ENCODE measurements at regions not wholly inside any gene's neighbourhood (a gene's known extent, or its start where the extent isn't known, plus 50 kb on each side); places are given as distances from the start of the nearest gene placed in this dataset.

- intact Hi-C loops (cut with micrococcal nuclease) = no loop called here
- H3K27me3 ChIP-seq (ENCODE audit: insufficient read depth, low read length) = no peaks in the 10 kb centered on the region
- no peaks in the 10 kb centered on the region for H3K4me1 ChIP-seq (ENCODE audit: control insufficient read depth in 1 of 2, insufficient read depth in 2 of 2, low read length in 2 of 2)
- BruUV-seq (replicated peaks) = no TSS peak
- TF ChIP-seq SP1 (IDR thresholded peaks at IDR 0.05; ENCODE audit: low read depth) = no peak
- TF ChIP-seq CBX3 (IDR thresholded peaks at IDR 0.05; ENCODE audit: low read depth) = no peak
- TF ChIP-seq EZH2phosphoT487 (IDR thresholded peaks at IDR 0.05; ENCODE audit: borderline replicate concordance) = no peak
- TF ChIP-seq ATF3 (IDR thresholded peaks at IDR 0.05) = no peak
- no peak for TF ChIP-seq RAD21 (IDR thresholded peaks at IDR 0.05; ENCODE audit: low read depth)
- no peak for TF ChIP-seq YY1 (IDR thresholded peaks at IDR 0.05; ENCODE audit: extremely low read depth, insufficient replicate concordance, low read depth, low read length)
- no peak for TF ChIP-seq CEBPB (IDR thresholded peaks at IDR 0.05; ENCODE audit: low read depth)
- TF ChIP-seq TCF7L2 (IDR thresholded peaks at IDR 0.05; ENCODE audit: borderline replicate concordance, extremely low read depth, insufficient read depth, insufficient read length) = no peak
- H2AFZ ChIP-seq (ENCODE audit: low read depth, low read length, poor library complexity, severe bottlenecking) = no peak overlapping the region
- no peaks in the 10 kb centered on the region for H3K9me3 ChIP-seq (ENCODE audit: control insufficient read depth in 1 of 2, insufficient read depth in 1 of 2, low read depth in 1 of 2, low read length in 2 of 2)
- no peaks in the 10 kb centered on the region for H3K9me2 ChIP-seq (ENCODE audit: insufficient read depth)
- DNase-seq (ENCODE audit: low read depth, low spot score) (no peak), ATAC-seq (no peak)
- RAD21 ChIA-PET (ENCODE audit: low non-redundant PET in 1 of 2, low total read pairs in 2 of 2, uncharacterized antibody in 2 of 2, unreplicated experiment in 2 of 2) = no interaction called here
- no peak overlapping the region for H3K4me2 ChIP-seq (ENCODE audit: low read length)
- no peaks in the 10 kb centered on the region; the same call in 1 of the 2 replicates for H4K20me1 ChIP-seq (ENCODE audit: insufficient read depth)
- H3K4me3 ChIP-seq (replicated peaks in 1 of 2; ENCODE audit: low read depth in 1 of 2, low read length in 2 of 2) = no peak overlapping the region
- no peak overlapping the region for H3K9ac ChIP-seq (ENCODE audit: low read length)
- no peaks in the 10 kb centered on the region for H3K36me3 ChIP-seq (ENCODE audit: control insufficient read depth in 1 of 2, insufficient read depth in 2 of 2, low read length in 2 of 2)
- H3K27ac ChIP-seq (ENCODE audit: low read depth, low read length) = no peak overlapping the region
- POLR2A ChIA-PET = no interaction called here
- CTCF ChIA-PET = no interaction called here
- no peaks in the 10 kb centered on the region for H3K79me2 ChIP-seq (ENCODE audit: insufficient read depth, low read length)
These were observed 298.0 kb downstream of the NNT start for GRCh38 chr5:43900974-43901373.

GRCh38 chr5:43895876-43896275, 292.9 kb downstream of the NNT start:
- intact Hi-C loops (cut with micrococcal nuclease) = no loop called here
- Histone ChIP-seq H4K20me1 (ENCODE audit: insufficient read depth) (no peaks in the 10 kb centered on the region), H3K36me3 (ENCODE audit: control insufficient read depth in 1 of 2, insufficient read depth in 2 of 2, low read length in 2 of 2) (no peaks in the 10 kb centered on the region), H3K9me3 (ENCODE audit: control insufficient read depth in 1 of 2, insufficient read depth in 1 of 2, low read depth in 1 of 2, low read length in 2 of 2) (no peaks in the 10 kb centered on the region), H3K27ac (ENCODE audit: low read depth, low read length) (no peak overlapping the region), H3K9me2 (ENCODE audit: insufficient read depth) (no peaks in the 10 kb centered on the region), H3K27me3 (ENCODE audit: insufficient read depth, low read length) (no peaks in the 10 kb centered on the region), H3K4me1 (ENCODE audit: control insufficient read depth in 1 of 2, insufficient read depth in 2 of 2, low read length in 2 of 2) (no peaks in the 10 kb centered on the region), H3K4me3 (replicated peaks in 1 of 2; ENCODE audit: low read depth in 1 of 2, low read length in 2 of 2) (no peak overlapping the region), H3K9ac (ENCODE audit: low read length) (no peak overlapping the region), H2AFZ (ENCODE audit: low read depth, low read length, poor library complexity, severe bottlenecking) (no peak overlapping the region), H3K79me2 (ENCODE audit: insufficient read depth, low read length) (no peaks in the 10 kb centered on the region), H3K4me2 (ENCODE audit: low read length) (no peak overlapping the region)
- no peak for ATAC-seq
- RAD21 ChIA-PET (ENCODE audit: low non-redundant PET in 1 of 2, low total read pairs in 2 of 2, uncharacterized antibody in 2 of 2, unreplicated experiment in 2 of 2) = no interaction called here
- POLR2A ChIA-PET = no interaction called here
- CTCF ChIA-PET = no interaction called here
- BruUV-seq (replicated peaks) = no TSS peak
- no peak for TF ChIP-seq TCF7L2 (IDR thresholded peaks at IDR 0.05; ENCODE audit: borderline replicate concordance, extremely low read depth, insufficient read depth, insufficient read length)
- no peak for TF ChIP-seq ZNF274 (IDR thresholded peaks at IDR 0.05; ENCODE audit: low read depth, low read length)
- no peak for TF ChIP-seq POLR2AphosphoS5 (IDR thresholded peaks at IDR 0.05; ENCODE audit: low read depth, low read length)
- TF ChIP-seq SRF (IDR thresholded peaks at IDR 0.05; ENCODE audit: low read depth) = no peak
- no peak for TF ChIP-seq ZFX (IDR thresholded peaks at IDR 0.05)
- TF ChIP-seq EZH2 (IDR thresholded peaks at IDR 0.05) = no peak
- no peak for TF ChIP-seq JUND (IDR thresholded peaks at IDR 0.05)
- no peak for TF ChIP-seq RAD21 (IDR thresholded peaks at IDR 0.05; ENCODE audit: low read depth)
- no peak for TF ChIP-seq FOSL1 (IDR thresholded peaks at IDR 0.05; ENCODE audit: low read depth)
- no peak for TF ChIP-seq ATF3 (IDR thresholded peaks at IDR 0.05)
- no peak for TF ChIP-seq SIN3A (IDR thresholded peaks at IDR 0.05; ENCODE audit: low read depth)
- TF ChIP-seq ELF1 (IDR thresholded peaks at IDR 0.05; ENCODE audit: borderline replicate concordance, low read depth) = no peak
- no peak for TF ChIP-seq CBX3 (IDR thresholded peaks at IDR 0.05; ENCODE audit: low read depth)
- no peak for TF ChIP-seq CEBPB (IDR thresholded peaks at IDR 0.05; ENCODE audit: low read depth)
- TF ChIP-seq ZBTB33 (IDR thresholded peaks at IDR 0.05; ENCODE audit: extremely low read depth, insufficient replicate concordance, low read length) = no peak
- no peak for TF ChIP-seq EGR1 (IDR thresholded peaks at IDR 0.05; ENCODE audit: low read depth)
- TF ChIP-seq SP1 (IDR thresholded peaks at IDR 0.05; ENCODE audit: low read depth) = no peak
- TF ChIP-seq YY1 (IDR thresholded peaks at IDR 0.05; ENCODE audit: extremely low read depth, insufficient replicate concordance, low read depth, low read length) = no peak
- no peak for DNase-seq (ENCODE audit: low read depth, low spot score)
